PC-9 (cell line): ENCODE measurements at regions not wholly inside any gene's neighbourhood (a gene's known extent, or its start where the extent isn't known, plus 50 kb on each side); places are given as distances from the start of the nearest gene placed in this dataset.

Experiments used
- CTCF ChIP-seq: fragments of 200-600 bp; sonication (generic); conservative IDR thresholded peaks from 2 replicates; pipeline ENCODE4 v1.6.1; 2017; ENCODE audit warnings: mixed run types, antibody characterized with exemption, mild to moderate bottlenecking, moderate library complexity
- EZH2 ChIP-seq: fragments of 200-600 bp; sonication (generic); IDR thresholded peaks from 2 replicates; pipeline ENCODE4 v1.8.0; 2017; ENCODE audit warnings: antibody characterized with exemption, low read depth

- TF ChIP-seq CTCF (no peak), EZH2 (no peak)
Measured at GRCh38 chr18:22031611-22032010, 137.8 kb upstream of the GATA6 start.
